ENCODE measurements at regions not wholly inside any gene's neighbourhood (a gene's known extent, or its start where the extent isn't known, plus 50 kb on each side); places are given as distances from the start of the nearest gene placed in this dataset.

DNA sequence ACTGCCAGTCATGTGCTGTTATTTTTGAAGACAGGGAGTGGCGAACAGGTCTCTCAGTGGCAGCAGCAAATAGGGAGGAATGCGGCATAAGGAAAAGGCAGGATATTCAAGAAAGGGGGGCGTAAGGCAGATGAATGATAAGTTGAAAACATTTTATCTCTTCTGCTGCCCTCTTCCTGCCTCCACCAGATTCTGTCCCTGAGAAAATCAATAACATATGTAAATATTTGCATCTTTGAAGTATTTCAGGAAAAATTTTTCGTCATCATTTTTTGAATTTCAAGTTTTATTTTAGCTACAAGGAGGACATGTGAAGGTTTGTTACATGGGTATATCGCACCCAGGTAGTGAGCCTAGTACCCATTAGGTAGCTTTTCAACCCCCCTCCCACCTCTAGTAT lies 616.7 kb downstream of the MCTP2 start:
- Histone ChIP-seq H3K36me3 (ENCODE audit: control insufficient read depth, low read length) (no peaks in the 10 kb centered on the region), H3K4me3 (ENCODE audit: low read length) (no peak overlapping the region), H3K9me3 (ENCODE audit: control insufficient read depth, insufficient read depth, low read length) (no peaks in the 10 kb centered on the region), H3K9me2 (replicated peaks; ENCODE audit: control insufficient read depth, low read length) (no peaks in the 10 kb centered on the region), H4K20me1 (ENCODE audit: control insufficient read depth, insufficient read depth, low read depth, low read length) (no peaks in the 10 kb centered on the region), H3K4me1 (ENCODE audit: control insufficient read depth, low read length) (no peaks in the 10 kb centered on the region), H3K79me2 (ENCODE audit: control insufficient read depth, low read length) (no peaks in the 10 kb centered on the region), H3K27me3 (ENCODE audit: control insufficient read depth, low read length) (no peaks in the 10 kb centered on the region; the same call in 1 of the 2 replicates), H3K27ac (ENCODE audit: low read depth, low read length) (no peak overlapping the region), H3K4me2 (ENCODE audit: low read length) (no peak overlapping the region), H3F3A (ENCODE audit: control insufficient read depth, insufficient read depth) (no peaks in the 10 kb centered on the region)
- TF ChIP-seq, protein P1, sequence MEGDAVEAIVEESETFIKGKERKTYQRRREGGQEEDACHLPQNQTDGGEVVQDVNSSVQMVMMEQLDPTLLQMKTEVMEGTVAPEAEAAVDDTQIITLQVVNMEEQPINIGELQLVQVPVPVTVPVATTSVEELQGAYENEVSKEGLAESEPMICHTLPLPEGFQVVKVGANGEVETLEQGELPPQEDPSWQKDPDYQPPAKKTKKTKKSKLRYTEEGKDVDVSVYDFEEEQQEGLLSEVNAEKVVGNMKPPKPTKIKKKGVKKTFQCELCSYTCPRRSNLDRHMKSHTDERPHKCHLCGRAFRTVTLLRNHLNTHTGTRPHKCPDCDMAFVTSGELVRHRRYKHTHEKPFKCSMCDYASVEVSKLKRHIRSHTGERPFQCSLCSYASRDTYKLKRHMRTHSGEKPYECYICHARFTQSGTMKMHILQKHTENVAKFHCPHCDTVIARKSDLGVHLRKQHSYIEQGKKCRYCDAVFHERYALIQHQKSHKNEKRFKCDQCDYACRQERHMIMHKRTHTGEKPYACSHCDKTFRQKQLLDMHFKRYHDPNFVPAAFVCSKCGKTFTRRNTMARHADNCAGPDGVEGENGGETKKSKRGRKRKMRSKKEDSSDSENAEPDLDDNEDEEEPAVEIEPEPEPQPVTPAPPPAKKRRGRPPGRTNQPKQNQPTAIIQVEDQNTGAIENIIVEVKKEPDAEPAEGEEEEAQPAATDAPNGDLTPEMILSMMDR (IDR thresholded peaks at IDR 0.05; ENCODE audit: low read depth, low read length, poor library complexity, severe bottlenecking), result no peak
- TF ChIP-seq EZH2phosphoT487 (IDR thresholded peaks at IDR 0.05; ENCODE audit: borderline replicate concordance, low read length), result no peak

DNA sequence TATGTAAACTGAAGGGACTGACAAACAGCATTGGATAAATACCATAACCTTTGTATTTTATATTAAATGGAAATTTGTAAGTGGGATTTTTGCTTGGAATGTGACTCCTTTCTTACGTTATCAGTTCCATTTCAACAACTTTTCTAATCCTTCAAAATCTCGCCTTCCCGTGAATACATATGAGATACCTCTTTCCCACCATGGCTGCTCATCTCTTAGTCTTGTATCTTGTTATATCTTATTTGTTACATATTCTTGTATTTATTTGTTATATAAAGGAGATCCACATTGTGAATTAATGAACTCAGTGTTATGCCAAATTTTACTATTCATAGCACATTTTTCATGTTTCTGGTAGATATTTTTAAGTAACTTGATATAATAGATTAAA lies 623.7 kb downstream of the MCTP2 start:
- H3K79me2 ChIP-seq (ENCODE audit: control insufficient read depth, low read length), result no peaks in the 10 kb centered on the region
- H3K27ac ChIP-seq (ENCODE audit: low read depth, low read length), result no peak overlapping the region
- no peaks in the 10 kb centered on the region for H3F3A ChIP-seq (ENCODE audit: control insufficient read depth, insufficient read depth)
- no peaks in the 10 kb centered on the region for H3K36me3 ChIP-seq (ENCODE audit: control insufficient read depth, low read length)
- no peak overlapping the region for H3K4me2 ChIP-seq (ENCODE audit: low read length)
- no peaks in the 10 kb centered on the region for H3K4me1 ChIP-seq (ENCODE audit: control insufficient read depth, low read length)
- no peak overlapping the region for H3K4me3 ChIP-seq (ENCODE audit: low read length)
- peaks cover 8% of the 10 kb centered on the region; the same call in 1 of the 2 replicates for H3K9me3 ChIP-seq (ENCODE audit: control insufficient read depth, insufficient read depth, low read length)
- no peaks in the 10 kb centered on the region for H4K20me1 ChIP-seq (ENCODE audit: control insufficient read depth, insufficient read depth, low read depth, low read length)
- TF ChIP-seq, protein P1 (IDR thresholded peaks at IDR 0.05; ENCODE audit: low read depth, low read length, poor library complexity, severe bottlenecking), result no peak
- no peak for TF ChIP-seq EZH2phosphoT487 (IDR thresholded peaks at IDR 0.05; ENCODE audit: borderline replicate concordance, low read length)
- no peaks in the 10 kb centered on the region for H3K9me2 ChIP-seq (replicated peaks; ENCODE audit: control insufficient read depth, low read length)
- no peaks in the 10 kb centered on the region for H3K27me3 ChIP-seq (ENCODE audit: control insufficient read depth, low read length)

DNA sequence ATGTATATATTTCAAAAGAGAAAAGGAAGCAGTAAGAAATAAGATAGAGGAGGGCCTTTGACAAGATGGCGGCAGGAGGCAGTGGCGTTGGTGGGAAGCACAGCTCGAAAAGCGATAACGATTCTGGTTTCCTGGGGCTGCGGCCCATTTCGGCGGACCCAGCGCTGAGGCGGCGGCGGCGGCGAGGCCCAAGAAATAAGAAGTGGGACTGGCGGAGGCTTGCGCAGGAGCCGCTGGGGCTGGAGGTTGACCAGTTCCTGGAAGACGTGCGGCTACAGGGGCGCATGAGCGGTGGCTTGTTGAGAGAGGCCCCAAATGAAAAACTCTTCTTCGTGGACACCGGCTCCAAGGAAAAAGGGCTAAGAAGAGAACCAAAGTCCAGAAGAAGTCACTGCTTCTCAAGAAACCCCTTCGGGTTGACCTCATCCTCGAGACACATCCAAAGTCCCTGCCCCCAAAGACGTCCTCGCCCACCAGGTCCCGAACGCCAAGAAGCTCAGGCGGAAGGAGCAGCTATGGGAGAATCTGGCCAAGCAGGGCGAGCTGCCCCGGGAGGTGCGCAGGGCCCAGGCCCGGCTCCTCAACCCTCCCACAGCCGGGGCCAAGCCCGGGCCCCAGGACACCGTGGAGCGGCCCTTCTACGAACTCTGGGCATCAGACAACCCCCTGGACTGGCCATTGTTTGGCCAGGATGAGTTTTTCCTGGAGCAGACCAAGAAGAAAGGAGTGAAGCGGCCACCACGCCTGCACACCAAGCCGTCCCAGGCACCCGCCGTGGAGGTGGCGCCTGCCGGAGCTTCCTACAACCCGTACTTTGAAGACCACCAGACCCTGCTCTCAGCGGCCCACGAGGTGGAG lies 624.3 kb downstream of the MCTP2 start:
- peaks cover 8% of the 10 kb centered on the region; the same call in 1 of the 2 replicates for H3K9me3 ChIP-seq (ENCODE audit: control insufficient read depth, insufficient read depth, low read length)
- no peaks in the 10 kb centered on the region for H3K36me3 ChIP-seq (ENCODE audit: control insufficient read depth, low read length)
- TF ChIP-seq EZH2phosphoT487 (IDR thresholded peaks at IDR 0.05; ENCODE audit: borderline replicate concordance, low read length), result no peak
- TF ChIP-seq, protein P1 (IDR thresholded peaks at IDR 0.05; ENCODE audit: low read depth, low read length, poor library complexity, severe bottlenecking), result no peak
- no peaks in the 10 kb centered on the region for H4K20me1 ChIP-seq (ENCODE audit: control insufficient read depth, insufficient read depth, low read depth, low read length)
- H3K79me2 ChIP-seq (ENCODE audit: control insufficient read depth, low read length), result no peaks in the 10 kb centered on the region
- no peak overlapping the region for H3K4me2 ChIP-seq (ENCODE audit: low read length)
- H3K27ac ChIP-seq (ENCODE audit: low read depth, low read length), result no peak overlapping the region
- H3K27me3 ChIP-seq (ENCODE audit: control insufficient read depth, low read length), result no peaks in the 10 kb centered on the region
- H3K4me1 ChIP-seq (ENCODE audit: control insufficient read depth, low read length), result no peaks in the 10 kb centered on the region
- no peak overlapping the region for H3K4me3 ChIP-seq (ENCODE audit: low read length)
- no peaks in the 10 kb centered on the region for H3F3A ChIP-seq (ENCODE audit: control insufficient read depth, insufficient read depth)
- H3K9me2 ChIP-seq (replicated peaks; ENCODE audit: control insufficient read depth, low read length), result no peaks in the 10 kb centered on the region

All from DOHH2 (cell line).